PC-9 (cell line): ENCODE measurements at regions not wholly inside any gene's neighbourhood (a gene's known extent, or its start where the extent isn't known, plus 50 kb on each side); places are given as distances from the start of the nearest gene placed in this dataset.
A peak's percentile ranks its signal among the peaks of the same experiment; 100 is the strongest.
"Not testable (repeated sequence)": the region's sequence is repeated elsewhere in the genome, so short reads cannot be mapped to it uniquely, and the experiment has no call there.

Experiments
- BruUV-seq: library from RNA; stranded (reverse); fragments of 400-500 nt; replicated peaks from 2 replicates; lab custom pipeline; 2021; lab: Mats Ljungman, UMichigan
- CTCF ChIA-PET: fragments of 300-600 bp; sonication (Branson Sonifier 250); formaldehyde crosslinking; loops from one replicate; lab custom pipeline; 2022; ENCODE audit warnings: antibody characterized with exemption; lab: Charles Lee
- POLR2A ChIA-PET: fragments of 300-600 bp; sonication (Branson Sonifier 250); formaldehyde crosslinking; loops from one replicate; lab custom pipeline; 2022; ENCODE audit warnings: antibody characterized with exemption; ENCODE audit not compliant: unreplicated experiment; lab: Charles Lee
- DNase-seq, 2 experiments: peaks; one replicate each; pipeline versions ENCODE4 v3.0.0 to v3.0.0-alpha.2; 2015 to 2022; ENCODE audit warnings: mixed read lengths in 1 of 2
- H2AFZ ChIP-seq: fragments of 200-600 bp; sonication (generic); 2 replicates; pipeline ENCODE4 v1.8.1; 2017; ENCODE audit warnings: antibody characterized with exemption
- H3F3A ChIP-seq: fragments of 200-600 bp; sonication (generic); 2 replicates; pipeline ENCODE4 v1.8.1; 2017; ENCODE audit warnings: antibody characterized with exemption, mild to moderate bottlenecking, low read depth; ENCODE audit not compliant: insufficient read depth
- H3K27ac ChIP-seq: fragments of 200-600 bp; sonication (generic); 2 replicates; pipeline ENCODE4 v1.6.1; 2016; ENCODE audit warnings: mixed run types
- H3K27me3 ChIP-seq: fragments of 200-600 bp; sonication (generic); 2 replicates; pipeline ENCODE4 v1.6.1; 2016; ENCODE audit warnings: low read depth, mixed run types; ENCODE audit not compliant: insufficient read depth
- H3K36me3 ChIP-seq: fragments of 200-600 bp; sonication (generic); 2 replicates; pipeline ENCODE4 v1.6.1; 2016; ENCODE audit warnings: low read depth, mixed run types
- H3K4me1 ChIP-seq: fragments of 200-600 bp; sonication (generic); replicated peaks from 2 replicates; pipeline ENCODE4 v1.6.1; 2016; ENCODE audit warnings: mixed run types; ENCODE audit not compliant: insufficient read depth
- H3K4me2 ChIP-seq: fragments of 200-600 bp; sonication (generic); 2 replicates; pipeline ENCODE4 v1.6.1; 2017; ENCODE audit warnings: mixed run types
- H3K4me3 ChIP-seq: fragments of 200-600 bp; sonication (generic); 2 replicates; pipeline ENCODE4 v1.6.1; 2016; ENCODE audit warnings: mixed run types
- H3K79me2 ChIP-seq: fragments of 200-600 bp; sonication (generic); 2 replicates; pipeline ENCODE4 v1.6.1; 2017; ENCODE audit warnings: low read depth, mixed run types
- H3K9me2 ChIP-seq: fragments of 200-600 bp; sonication (generic); 2 replicates; pipeline ENCODE4 v1.8.1; 2017; ENCODE audit warnings: mild to moderate bottlenecking; ENCODE audit not compliant: insufficient read depth
- H3K9me3 ChIP-seq: fragments of 200-600 bp; sonication (generic); 2 replicates; pipeline ENCODE4 v1.8.1; 2016; ENCODE audit warnings: low read depth; ENCODE audit not compliant: insufficient read depth
- H4K20me1 ChIP-seq: fragments of 200-600 bp; sonication (generic); 2 replicates; pipeline ENCODE4 v1.8.1; 2017; ENCODE audit not compliant: insufficient read depth
- EZH2 ChIP-seq: fragments of 200-600 bp; sonication (generic); IDR thresholded peaks from 2 replicates; pipeline ENCODE4 v1.8.0; 2017; ENCODE audit warnings: antibody characterized with exemption, low read depth
- intact Hi-C: fragments of 100-400 bp; cut with micrococcal nuclease; formaldehyde crosslinking; loops from one replicate; pipeline ENCODE4 v1.10.0; 2022; ENCODE audit not compliant: unreplicated experiment
- TF ChIP-seq, protein P1 (sequence below): fragments of 200-600 bp; sonication (generic); conservative IDR thresholded peaks from 2 replicates; pipeline ENCODE4 v1.6.1; 2017; ENCODE audit warnings: mixed run types, antibody characterized with exemption, mild to moderate bottlenecking, moderate library complexity

DNA sequence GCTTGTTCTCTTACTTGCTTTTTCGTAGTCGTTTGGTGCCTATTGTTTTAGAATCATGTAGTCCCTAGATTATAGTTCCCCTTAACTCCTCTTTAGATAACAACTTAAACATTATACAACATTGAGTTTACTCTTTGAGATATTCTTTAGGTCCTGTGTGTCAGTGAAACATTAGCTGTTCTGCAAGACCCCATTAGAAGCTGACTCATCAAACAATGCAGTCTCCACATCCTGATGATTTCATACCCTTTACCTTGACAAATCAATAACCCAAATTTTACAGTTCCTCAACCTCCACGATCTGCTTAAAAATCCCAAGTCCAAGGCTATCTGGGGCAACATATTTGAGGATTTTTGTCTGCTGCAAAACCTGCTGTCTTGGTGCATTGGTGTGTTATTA lies 582.9 kb downstream of the NSUN3 start:
- TF ChIP-seq, protein P1, sequence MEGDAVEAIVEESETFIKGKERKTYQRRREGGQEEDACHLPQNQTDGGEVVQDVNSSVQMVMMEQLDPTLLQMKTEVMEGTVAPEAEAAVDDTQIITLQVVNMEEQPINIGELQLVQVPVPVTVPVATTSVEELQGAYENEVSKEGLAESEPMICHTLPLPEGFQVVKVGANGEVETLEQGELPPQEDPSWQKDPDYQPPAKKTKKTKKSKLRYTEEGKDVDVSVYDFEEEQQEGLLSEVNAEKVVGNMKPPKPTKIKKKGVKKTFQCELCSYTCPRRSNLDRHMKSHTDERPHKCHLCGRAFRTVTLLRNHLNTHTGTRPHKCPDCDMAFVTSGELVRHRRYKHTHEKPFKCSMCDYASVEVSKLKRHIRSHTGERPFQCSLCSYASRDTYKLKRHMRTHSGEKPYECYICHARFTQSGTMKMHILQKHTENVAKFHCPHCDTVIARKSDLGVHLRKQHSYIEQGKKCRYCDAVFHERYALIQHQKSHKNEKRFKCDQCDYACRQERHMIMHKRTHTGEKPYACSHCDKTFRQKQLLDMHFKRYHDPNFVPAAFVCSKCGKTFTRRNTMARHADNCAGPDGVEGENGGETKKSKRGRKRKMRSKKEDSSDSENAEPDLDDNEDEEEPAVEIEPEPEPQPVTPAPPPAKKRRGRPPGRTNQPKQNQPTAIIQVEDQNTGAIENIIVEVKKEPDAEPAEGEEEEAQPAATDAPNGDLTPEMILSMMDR, result no peak
- Histone ChIP-seq H3K27ac (no peak overlapping the region), H3K36me3 (no peaks in the 10 kb centered on the region), H2AFZ (no peak overlapping the region), H3K4me3 (no peak overlapping the region), H3K79me2 (no peaks in the 10 kb centered on the region), H3K9me2 (no peaks in the 10 kb centered on the region; the same call in 1 of the 2 replicates), H3K27me3 (no peaks in the 10 kb centered on the region), H3F3A (no peaks in the 10 kb centered on the region), H3K4me1 (no peaks in the 10 kb centered on the region), H4K20me1 (no peaks in the 10 kb centered on the region), H3K4me2 (no peak overlapping the region), H3K9me3 (no peaks in the 10 kb centered on the region)
- POLR2A ChIA-PET, result interaction anchor here (0.5 kb wide), 1 partner anchor 164 kb away, joined by 3 read pairs; no protein-coding TSS in a partner anchor
- no TSS peak for BruUV-seq
- intact Hi-C loops, result no loop called here
- CTCF ChIA-PET, result no interaction called here
- DNase-seq, result peak in 1 of 2 experiments; percentile 4

DNA sequence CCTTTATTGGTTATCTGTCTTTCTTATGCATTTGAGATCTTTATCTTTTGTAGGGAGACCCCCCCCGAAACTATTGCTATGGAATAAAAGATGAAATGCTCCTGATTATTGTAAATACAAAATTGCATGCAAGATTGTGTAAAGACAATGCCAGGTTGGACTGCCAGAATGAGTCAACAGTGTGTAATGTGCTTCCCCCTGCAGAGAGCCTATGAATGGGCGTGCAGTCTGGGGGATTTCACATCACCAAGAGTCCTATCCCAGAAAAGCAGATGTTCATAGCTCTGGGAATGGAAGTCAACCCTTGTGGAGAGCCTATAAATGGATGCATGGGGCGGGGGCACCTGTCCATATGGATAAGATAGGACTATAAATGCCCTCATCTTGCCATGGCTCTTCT lies 584.3 kb downstream of the NSUN3 start:
- H3F3A ChIP-seq, result no peaks in the 10 kb centered on the region
- POLR2A ChIA-PET, result no interaction called here
- H3K9me2 ChIP-seq, result no peaks in the 10 kb centered on the region; the same call in 1 of the 2 replicates
- DNase-seq, result peak; percentile 12 to 31
- TF ChIP-seq, protein P1, result no peak
- TF ChIP-seq EZH2, result no peak
- no peak overlapping the region for H3K4me2 ChIP-seq
- H4K20me1 ChIP-seq, result no peaks in the 10 kb centered on the region
- no peaks in the 10 kb centered on the region for H3K4me1 ChIP-seq
- no peaks in the 10 kb centered on the region for H3K36me3 ChIP-seq
- CTCF ChIA-PET, result no interaction called here
- no peak overlapping the region for H2AFZ ChIP-seq
- no peaks in the 10 kb centered on the region for H3K9me3 ChIP-seq
- H3K27ac ChIP-seq, result no peak overlapping the region
- no peak overlapping the region for H3K4me3 ChIP-seq
- no peaks in the 10 kb centered on the region for H3K79me2 ChIP-seq
- BruUV-seq, result no TSS peak
- no peaks in the 10 kb centered on the region for H3K27me3 ChIP-seq
- intact Hi-C loops, result no loop called here

DNA sequence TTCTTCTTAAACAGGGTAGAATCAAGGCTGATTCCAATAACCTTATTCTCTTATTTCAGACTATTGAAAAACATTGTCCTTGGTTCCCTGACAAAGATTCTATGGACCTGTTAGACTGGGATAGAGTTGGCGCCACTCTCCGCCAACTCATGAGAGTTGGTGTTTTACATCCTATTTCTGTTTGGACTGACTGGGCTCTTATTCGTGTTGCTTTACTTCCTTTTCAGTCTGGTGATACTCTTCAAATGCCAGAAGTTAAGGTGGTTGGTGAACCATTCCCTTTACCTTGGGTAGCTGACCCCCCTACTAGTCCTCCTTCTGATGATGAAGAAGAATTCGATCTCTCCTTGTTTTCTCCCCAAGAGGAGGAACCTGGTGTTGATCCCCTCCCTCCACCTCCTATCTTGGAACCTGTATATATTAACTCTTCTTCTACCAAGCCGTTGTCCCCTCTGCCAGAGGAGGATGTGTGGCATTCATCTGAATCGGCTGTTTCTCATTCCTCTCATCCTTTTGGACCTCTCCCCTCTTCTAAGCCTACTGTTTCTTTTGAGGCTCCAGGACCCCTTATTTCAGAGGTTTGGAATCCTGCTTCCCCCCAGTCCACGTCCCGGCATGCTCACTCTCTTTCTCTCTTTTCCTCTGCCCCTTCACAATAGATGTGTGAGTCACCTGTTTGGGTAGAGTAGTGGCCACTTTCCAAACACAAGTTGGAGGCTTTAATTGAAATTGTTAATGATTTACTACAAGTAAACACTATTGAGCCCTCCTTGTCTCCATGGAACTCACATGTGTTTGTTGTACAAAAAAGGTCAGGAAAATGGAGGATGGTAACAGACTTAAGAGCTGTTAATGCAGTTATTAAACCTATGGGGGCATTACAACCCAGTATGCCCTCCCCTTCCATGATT lies 585.7 kb downstream of the NSUN3 start:
- BruUV-seq, H3F3A ChIP-seq, H3K79me2 ChIP-seq, H3K4me3 ChIP-seq, CTCF ChIA-PET, H3K36me3 ChIP-seq, H3K4me2 ChIP-seq, H3K9me2 ChIP-seq, DNase-seq, H3K9me3 ChIP-seq, H3K4me1 ChIP-seq, H3K27me3 ChIP-seq, H4K20me1 ChIP-seq, POLR2A ChIA-PET, intact Hi-C loops, H2AFZ ChIP-seq, H3K27ac ChIP-seq: not testable (repeated sequence)
